ENCODE measurements at regions not wholly inside any gene's neighbourhood (a gene's known extent, or its start where the extent isn't known, plus 50 kb on each side); places are given as distances from the start of the nearest gene placed in this dataset.

GRCh38 chr2:18763338-18763737 is 174.0 kb upstream of the NT5C1B start:
- no peak for DNase-seq (ENCODE audit: low read depth)
- in situ Hi-C loops (cut with HindIII; ENCODE audit: low pct_unique_long_range_greater_than_20kb, low sequenced_read_pairs): no loop called here

GRCh38 chr2:18762667-18763066 is 173.3 kb upstream of the NT5C1B start:
- DNase-seq (ENCODE audit: low read depth): peak; percentile 7
- in situ Hi-C loops (cut with HindIII; ENCODE audit: low pct_unique_long_range_greater_than_20kb, low sequenced_read_pairs): no loop called here

GRCh38 chr2:18754286-18754685 is 164.9 kb upstream of the NT5C1B start:
- in situ Hi-C loops (cut with HindIII; ENCODE audit: low pct_unique_long_range_greater_than_20kb, low sequenced_read_pairs): no loop called here
- DNase-seq (ENCODE audit: low read depth): no peak

GRCh38 chr2:18753722-18754121 is 164.4 kb upstream of the NT5C1B start:
- no peak for DNase-seq (ENCODE audit: low read depth)
- in situ Hi-C loops (cut with HindIII; ENCODE audit: low pct_unique_long_range_greater_than_20kb, low sequenced_read_pairs): no loop called here

- no peak for DNase-seq (ENCODE audit: low read depth)
- in situ Hi-C loops (cut with HindIII; ENCODE audit: low pct_unique_long_range_greater_than_20kb, low sequenced_read_pairs): no loop called here
Measured at GRCh38 chr2:18752667-18753422, 163.5 kb upstream of the NT5C1B start.

GRCh38 chr2:18752022-18752493 is 162.7 kb upstream of the NT5C1B start:
- no peak for DNase-seq (ENCODE audit: low read depth)
- in situ Hi-C loops (cut with HindIII; ENCODE audit: low pct_unique_long_range_greater_than_20kb, low sequenced_read_pairs): no loop called here

- in situ Hi-C loops (cut with HindIII; ENCODE audit: low pct_unique_long_range_greater_than_20kb, low sequenced_read_pairs): no loop called here
- peak; percentile 8 for DNase-seq (ENCODE audit: low read depth)
Measured at GRCh38 chr2:18750672-18751554, 161.5 kb upstream of the NT5C1B start.

GRCh38 chr2:18749912-18750526 is 160.7 kb upstream of the NT5C1B start:
- DNase-seq (ENCODE audit: low read depth): peak; percentile 37
- in situ Hi-C loops (cut with HindIII; ENCODE audit: low pct_unique_long_range_greater_than_20kb, low sequenced_read_pairs): no loop called here

GRCh38 chr2:18745431-18746272 is 156.3 kb upstream of the NT5C1B start:
- in situ Hi-C loops (cut with HindIII; ENCODE audit: low pct_unique_long_range_greater_than_20kb, low sequenced_read_pairs): no loop called here
- no peak for DNase-seq (ENCODE audit: low read depth)

GRCh38 chr2:18741895-18742732 is 152.7 kb upstream of the NT5C1B start:
- no peak for DNase-seq (ENCODE audit: low read depth)
- in situ Hi-C loops (cut with HindIII; ENCODE audit: low pct_unique_long_range_greater_than_20kb, low sequenced_read_pairs): no loop called here

- in situ Hi-C loops (cut with HindIII; ENCODE audit: low pct_unique_long_range_greater_than_20kb, low sequenced_read_pairs): no loop called here
Measured at GRCh38 chr2:18741191-18741590, 151.8 kb upstream of the NT5C1B start.

GRCh38 chr2:18740474-18740881 is 151.1 kb upstream of the NT5C1B start:
- DNase-seq (ENCODE audit: low read depth): no peak
- in situ Hi-C loops (cut with HindIII; ENCODE audit: low pct_unique_long_range_greater_than_20kb, low sequenced_read_pairs): no loop called here

More at GRCh38 chr2:18741191-18741590, 151.8 kb upstream of the NT5C1B start:
- DNase-seq (ENCODE audit: low read depth): no peak

GRCh38 chr2:18731666-18732065 is 142.3 kb upstream of the NT5C1B start:
- no peak for DNase-seq (ENCODE audit: low read depth)
- in situ Hi-C loops (cut with HindIII; ENCODE audit: low pct_unique_long_range_greater_than_20kb, low sequenced_read_pairs): no loop called here

- DNase-seq (ENCODE audit: low read depth): no peak
- in situ Hi-C loops (cut with HindIII; ENCODE audit: low pct_unique_long_range_greater_than_20kb, low sequenced_read_pairs): no loop called here
Measured at GRCh38 chr2:18724371-18725145, 135.2 kb upstream of the NT5C1B start.

GRCh38 chr2:18723219-18723618 is 133.8 kb upstream of the NT5C1B start:
- in situ Hi-C loops (cut with HindIII; ENCODE audit: low pct_unique_long_range_greater_than_20kb, low sequenced_read_pairs): no loop called here
- DNase-seq (ENCODE audit: low read depth): no peak

- in situ Hi-C loops (cut with HindIII; ENCODE audit: low pct_unique_long_range_greater_than_20kb, low sequenced_read_pairs): no loop called here
- no peak for DNase-seq (ENCODE audit: low read depth)
Measured at GRCh38 chr2:18722101-18722500, 132.7 kb upstream of the NT5C1B start.

All from Caki2 (cell line).